Mesenchymal stem cell (in vitro differentiated cells and primary cell): ENCODE measurements at regions not wholly inside any gene's neighbourhood (a gene's known extent, or its start where the extent isn't known, plus 50 kb on each side); places are given as distances from the start of the nearest gene placed in this dataset.
A peak's percentile ranks its signal among the peaks of the same experiment; 100 is the strongest.

Experiments
- DNase-seq: peaks from one replicate; pipeline ENCODE4 v3.0.0-alpha.2; 2013
- H2AFZ ChIP-seq: one replicate; pipeline ENCODE4 v1.6.1; 2013; ENCODE audit warnings: low read depth, mild to moderate bottlenecking, control low read depth, inconsistent platforms, low read length, moderate library complexity
- H2AK5ac ChIP-seq: 2 replicates; pipeline ENCODE4 v1.6.1; 2013; ENCODE audit warnings: low read length, moderate library complexity, mild to moderate bottlenecking, inconsistent platforms; ENCODE audit not compliant: severe bottlenecking
- H2BK120ac ChIP-seq: one replicate; pipeline ENCODE4 v1.6.1; 2013; ENCODE audit warnings: low read depth, mild to moderate bottlenecking, inconsistent platforms, low read length, moderate library complexity
- H2BK12ac ChIP-seq, 2 experiments: one replicate each; pipeline ENCODE4 v1.6.1; 2013; ENCODE audit warnings: inconsistent platforms in 2 of 2, low read length in 2 of 2, mild to moderate bottlenecking in 2 of 2, moderate library complexity in 2 of 2, control low read depth in 1 of 2
- H2BK15ac ChIP-seq: one replicate; pipeline ENCODE4 v1.6.1; 2013; ENCODE audit warnings: mild to moderate bottlenecking, low read depth, inconsistent platforms; ENCODE audit not compliant: poor library complexity, severe bottlenecking
- H2BK5ac ChIP-seq: 2 replicates; pipeline ENCODE4 v1.6.1; 2013; ENCODE audit warnings: low read depth, mild to moderate bottlenecking, low read length, control low read depth, inconsistent platforms; ENCODE audit not compliant: poor library complexity, severe bottlenecking
- H3K14ac ChIP-seq, 2 experiments: one replicate each; pipeline ENCODE4 v1.6.1; 2013; ENCODE audit warnings: inconsistent platforms in 2 of 2, low read length in 2 of 2, control low read depth in 1 of 2, mild to moderate bottlenecking in 1 of 2, moderate library complexity in 1 of 2
- H3K18ac ChIP-seq, 2 experiments: one replicate each; pipeline ENCODE4 v1.6.1; 2013; ENCODE audit warnings: inconsistent platforms in 2 of 2, low read length in 2 of 2, control low read depth in 1 of 2, low read depth in 1 of 2, mild to moderate bottlenecking in 1 of 2
- H3K23ac ChIP-seq, 2 experiments: one replicate each; pipeline ENCODE4 v1.6.1; 2013; ENCODE audit warnings: inconsistent platforms in 2 of 2, low read length in 2 of 2, mild to moderate bottlenecking in 2 of 2, moderate library complexity in 2 of 2, control low read depth in 1 of 2
- H3K27ac ChIP-seq: 2 replicates; pipeline ENCODE4 v1.5.1; 2013; ENCODE audit warnings: mild to moderate bottlenecking, moderate library complexity, low read length, control low read depth, inconsistent platforms; ENCODE audit not compliant: poor library complexity, severe bottlenecking
- H3K27me3 ChIP-seq, 2 experiments: 2 replicates each; pipeline versions ENCODE4 v1.6.1 to v1.7.0; 2013; ENCODE audit warnings: low read length in 2 of 2, mild to moderate bottlenecking in 2 of 2, moderate library complexity in 2 of 2, control low read depth in 1 of 2, inconsistent platforms in 1 of 2; ENCODE audit not compliant: control insufficient read depth in 1 of 2, insufficient read depth in 1 of 2
- H3K36me3 ChIP-seq, 2 experiments: 2 replicates each; pipeline versions ENCODE4 v1.6.1 to v1.7.0; 2013; ENCODE audit warnings: low read length in 2 of 2, control low read depth in 1 of 2, inconsistent platforms in 1 of 2, low read depth in 1 of 2, mild to moderate bottlenecking in 1 of 2; ENCODE audit not compliant: insufficient read depth in 2 of 2, control insufficient read depth in 1 of 2
- H3K4ac ChIP-seq, 2 experiments: one replicate each; pipeline ENCODE4 v1.6.1; 2013; ENCODE audit warnings: inconsistent platforms in 2 of 2, low read length in 2 of 2, mild to moderate bottlenecking in 2 of 2, moderate library complexity in 2 of 2, control low read depth in 1 of 2, low read depth in 1 of 2
- H3K4me1 ChIP-seq: 2 replicates; pipeline ENCODE4 v1.6.1; 2013; ENCODE audit warnings: low read depth, low read length, control low read depth; ENCODE audit not compliant: control insufficient read depth, insufficient read depth
- H3K4me2 ChIP-seq: 2 replicates; pipeline ENCODE4 v1.6.1; 2013; ENCODE audit warnings: low read length, mild to moderate bottlenecking, inconsistent platforms; ENCODE audit not compliant: poor library complexity, severe bottlenecking
- H3K4me3 ChIP-seq, 2 experiments: 2 replicates each; pipeline versions ENCODE4 v1.5.1 to v1.7.0; 2013; ENCODE audit warnings: low read length in 2 of 2, mild to moderate bottlenecking in 2 of 2, control low read depth in 1 of 2, low read depth in 1 of 2; ENCODE audit not compliant: insufficient read depth in 1 of 2
- H3K79me1 ChIP-seq: replicated peaks from 2 replicates; pipeline ENCODE4 v1.6.1; 2013; ENCODE audit warnings: mild to moderate bottlenecking, control low read depth, low read length, inconsistent platforms; ENCODE audit not compliant: poor library complexity, severe bottlenecking
- H3K9ac ChIP-seq: 2 replicates; pipeline ENCODE4 v1.7.0; 2013; ENCODE audit warnings: mild to moderate bottlenecking, low read length, moderate library complexity
- H3K9me3 ChIP-seq: 2 replicates; pipeline ENCODE4 v1.7.0; 2013; ENCODE audit warnings: mild to moderate bottlenecking, low read length; ENCODE audit not compliant: control insufficient read depth
- H4K8ac ChIP-seq: one replicate; pipeline ENCODE4 v1.6.1; 2013; ENCODE audit warnings: inconsistent platforms, mild to moderate bottlenecking, low read length, moderate library complexity
- H4K91ac ChIP-seq: one replicate; pipeline ENCODE4 v1.6.1; 2013; ENCODE audit warnings: mild to moderate bottlenecking, low read length, inconsistent platforms
- WGBS: methylation state at CpG from one replicate; pipeline ENCODE4 v1.1.7; 2013; ENCODE audit warnings: mixed read lengths; 5-methylcytosine and 5-hydroxymethylcytosine counted together

- peak overlapping the region; percentile 10 to 92 for H3K4ac ChIP-seq
- no peak overlapping the region for H2AK5ac ChIP-seq
- H3K9ac ChIP-seq, result no peak overlapping the region
- no peaks in the 10 kb centered on the region for H3K79me1 ChIP-seq
- H3K9me3 ChIP-seq, result no peaks in the 10 kb centered on the region
- peak overlapping the region; percentile 17 to 47 for H3K4me3 ChIP-seq
- H4K8ac ChIP-seq, result peak overlapping the region; percentile 59
- H3K14ac ChIP-seq, result peak overlapping the region in 1 of 2 experiments; percentile 48
- H3K18ac ChIP-seq, result peak overlapping the region; percentile 19 to 77
- H3K27ac ChIP-seq, result no peak overlapping the region
- H2AFZ ChIP-seq, result peak overlapping the region; percentile 91
- 19% methylated on average over 15 of the region's 17 CpGs for WGBS
- H3K4me1 ChIP-seq, result peaks cover 6% of the 10 kb centered on the region
- DNase-seq, result peak; percentile 54
- H2BK15ac ChIP-seq, result no peak overlapping the region
- H2BK12ac ChIP-seq, result peak overlapping the region; percentile 80 to 83
- H3K23ac ChIP-seq, result peak overlapping the region in 1 of 2 experiments; percentile 83
- no peak overlapping the region for H2BK5ac ChIP-seq
- no peaks in the 10 kb centered on the region for H3K36me3 ChIP-seq
- H4K91ac ChIP-seq, result peak overlapping the region; percentile 71
- H3K27me3 ChIP-seq, result no peaks in the 10 kb centered on the region
- H2BK120ac ChIP-seq, result no peak overlapping the region
- H3K4me2 ChIP-seq, result peak overlapping the region; percentile 97
Measured at GRCh38 chr5:125199968-125200865, 453.8 kb upstream of the ZNF608 start.

- H3K79me1 ChIP-seq, result no peaks in the 10 kb centered on the region
- H3K36me3 ChIP-seq, result no peaks in the 10 kb centered on the region
- peak overlapping the region in 1 of 2 experiments; percentile 83 for H3K23ac ChIP-seq
- H3K14ac ChIP-seq, result no peak overlapping the region
- peak overlapping the region in 1 of 2 experiments; percentile 92 for H3K4ac ChIP-seq
- peak overlapping the region; percentile 91 for H2AFZ ChIP-seq
- H3K9ac ChIP-seq, result no peak overlapping the region
- peak overlapping the region; percentile 71 for H4K91ac ChIP-seq
- no peak overlapping the region for H2BK15ac ChIP-seq
- H2BK120ac ChIP-seq, result no peak overlapping the region
- peak overlapping the region; percentile 80 to 83 for H2BK12ac ChIP-seq
- H3K27ac ChIP-seq, result no peak overlapping the region
- H3K4me1 ChIP-seq, result peaks cover 6% of the 10 kb centered on the region
- peak overlapping the region in 1 of 2 experiments; percentile 47 for H3K4me3 ChIP-seq
- peak; percentile 14 for DNase-seq
- WGBS, result 35% methylated on average over 3 of the region's 5 CpGs
- H4K8ac ChIP-seq, result peak overlapping the region; percentile 59
- peak overlapping the region; percentile 97 for H3K4me2 ChIP-seq
- H3K9me3 ChIP-seq, result no peaks in the 10 kb centered on the region
- H2AK5ac ChIP-seq, result no peak overlapping the region
- H3K18ac ChIP-seq, result peak overlapping the region; percentile 19 to 77
- no peaks in the 10 kb centered on the region for H3K27me3 ChIP-seq
- H2BK5ac ChIP-seq, result no peak overlapping the region
Measured at GRCh38 chr5:125200866-125201373, 454.5 kb upstream of the ZNF608 start.

- H4K91ac ChIP-seq, result no peak overlapping the region
- no peak overlapping the region for H3K27ac ChIP-seq
- H3K4ac ChIP-seq, result no peak overlapping the region
- no peaks in the 10 kb centered on the region for H3K9me3 ChIP-seq
- H2AFZ ChIP-seq, result no peak overlapping the region
- no peak overlapping the region for H4K8ac ChIP-seq
- no peak overlapping the region for H3K4me2 ChIP-seq
- no peaks in the 10 kb centered on the region for H3K36me3 ChIP-seq
- no peak overlapping the region for H3K23ac ChIP-seq
- H3K9ac ChIP-seq, result no peak overlapping the region
- H3K27me3 ChIP-seq, result no peaks in the 10 kb centered on the region
- H3K4me1 ChIP-seq, result peaks cover 6% of the 10 kb centered on the region
- no peak overlapping the region for H3K4me3 ChIP-seq
- DNase-seq, result no peak
- H2BK120ac ChIP-seq, result no peak overlapping the region
- no peak overlapping the region for H2BK15ac ChIP-seq
- no peak overlapping the region for H2BK12ac ChIP-seq
- H3K18ac ChIP-seq, result no peak overlapping the region
- no peak overlapping the region for H2AK5ac ChIP-seq
- 94% methylated on average over 3 of the region's 3 CpGs for WGBS
- no peak overlapping the region for H2BK5ac ChIP-seq
- H3K14ac ChIP-seq, result no peak overlapping the region
- H3K79me1 ChIP-seq, result no peaks in the 10 kb centered on the region
Measured at GRCh38 chr5:125201446-125202052, 455.1 kb upstream of the ZNF608 start.

- Histone ChIP-seq H2BK12ac (peak overlapping the region in 1 of 2 experiments; percentile 54), H2BK15ac (no peak overlapping the region), H3K4me3 (no peak overlapping the region), H3K9me3 (no peaks in the 10 kb centered on the region), H4K8ac (no peak overlapping the region), H2BK120ac (no peak overlapping the region), H3K4me1 (peaks cover 6% of the 10 kb centered on the region), H3K14ac (no peak overlapping the region), H3K18ac (no peak overlapping the region), H3K27ac (no peak overlapping the region), H2BK5ac (no peak overlapping the region), H3K4ac (no peak overlapping the region), H3K27me3 (no peaks in the 10 kb centered on the region), H4K91ac (no peak overlapping the region), H2AK5ac (no peak overlapping the region), H3K4me2 (no peak overlapping the region), H2AFZ (no peak overlapping the region), H3K23ac (no peak overlapping the region), H3K79me1 (no peaks in the 10 kb centered on the region), H3K36me3 (no peaks in the 10 kb centered on the region), H3K9ac (no peak overlapping the region)
- no peak for DNase-seq
- WGBS, result 90% methylated on average over 1 of the region's 1 CpG
Measured at GRCh38 chr5:125202353-125202752, 455.9 kb upstream of the ZNF608 start.
